Epithelial cell of esophagus (primary cell): ENCODE measurements at regions not wholly inside any gene's neighbourhood (a gene's known extent, or its start where the extent isn't known, plus 50 kb on each side); places are given as distances from the start of the nearest gene placed in this dataset.

Source experiments
- DNase-seq: peaks from one replicate; pipeline ENCODE4 v3.0.0; 2010; ENCODE audit warnings: low read depth
- H3K4me3 ChIP-seq: 2 replicates; pipeline ENCODE4 v1.5.1; 2011; ENCODE audit warnings: mild to moderate bottlenecking, low read length, control low read depth
- CTCF ChIP-seq: IDR thresholded peaks from 2 replicates; pipeline ENCODE4 v1.5.1; 2011; ENCODE audit warnings: low read depth, mild to moderate bottlenecking, low read length, control low read depth, inconsistent platforms; ENCODE audit not compliant: insufficient read depth; ENCODE audit errors: missing control alignments

GRCh38 chr16:73883126-73883525, 413.5 kb upstream of the PSMD7 start:
- no peak for TF ChIP-seq CTCF
- H3K4me3 ChIP-seq: no peak overlapping the region
- DNase-seq: no peak

- H3K4me3 ChIP-seq: no peak overlapping the region
- no peak for TF ChIP-seq CTCF
- no peak for DNase-seq
These were observed 414.0 kb upstream of the PSMD7 start for GRCh38 chr16:73882651-73883050.

- no peak for DNase-seq
- TF ChIP-seq CTCF: no peak
- no peak overlapping the region for H3K4me3 ChIP-seq
These were observed 414.6 kb upstream of the PSMD7 start for GRCh38 chr16:73882033-73882432.

GRCh38 chr16:73879621-73880020, 417.0 kb upstream of the PSMD7 start:
- no peak overlapping the region for H3K4me3 ChIP-seq
- no peak for TF ChIP-seq CTCF
- no peak for DNase-seq

GRCh38 chr16:73878611-73879010, 418.0 kb upstream of the PSMD7 start:
- DNase-seq: peak; percentile 77
- peak; percentile 75 for TF ChIP-seq CTCF
- no peak overlapping the region for H3K4me3 ChIP-seq

GRCh38 chr16:73877150-73877549, 419.5 kb upstream of the PSMD7 start:
- TF ChIP-seq CTCF: no peak
- no peak overlapping the region for H3K4me3 ChIP-seq
- no peak for DNase-seq

GRCh38 chr16:73875996-73876690, 420.5 kb upstream of the PSMD7 start:
- DNase-seq: no peak
- H3K4me3 ChIP-seq: no peak overlapping the region
- no peak for TF ChIP-seq CTCF
